GM18868 (cell line): ENCODE measurements at regions not wholly inside any gene's neighbourhood (a gene's known extent, or its start where the extent isn't known, plus 50 kb on each side); places are given as distances from the start of the nearest gene placed in this dataset.

Source experiments
- ATAC-seq: cut with Tn5 transposase; IDR thresholded peaks from one replicate; pipeline ENCODE4 v1.9.1; 2021; ENCODE audit warnings: mild to moderate bottlenecking, moderate library complexity; ENCODE audit not compliant: unreplicated experiment

- ATAC-seq: peak; percentile 87
Observed at GRCh38 chr5:100479079-100479688, 56.0 kb upstream of the FAM174A start.

- ATAC-seq: no peak
Observed at GRCh38 chr5:100472091-100472490, 63.1 kb upstream of the FAM174A start.

- ATAC-seq: peak; percentile 94
Observed at GRCh38 chr5:100469767-100470166, 65.4 kb upstream of the FAM174A start.

- no peak for ATAC-seq
Observed at GRCh38 chr5:100464418-100464817, 70.8 kb upstream of the FAM174A start.

GRCh38 chr5:100456615-100457014, 78.6 kb upstream of the FAM174A start:
- ATAC-seq: no peak

- no peak for ATAC-seq
Observed at GRCh38 chr5:100452126-100452525, 83.0 kb upstream of the FAM174A start.

- ATAC-seq: no peak
Observed at GRCh38 chr5:100448111-100448528, 87.1 kb upstream of the FAM174A start.

- no peak for ATAC-seq
Observed at GRCh38 chr5:100446879-100447430, 88.2 kb upstream of the FAM174A start.

GRCh38 chr5:100444961-100445360, 90.2 kb upstream of the FAM174A start:
- peak; percentile 44 for ATAC-seq

- ATAC-seq: no peak
Observed at GRCh38 chr5:100434815-100435214, 100.4 kb upstream of the FAM174A start.

- no peak for ATAC-seq
Observed at GRCh38 chr5:100432741-100433140, 102.4 kb upstream of the FAM174A start.

- peak; percentile 91 for ATAC-seq
Observed at GRCh38 chr5:100430268-100431195, 104.6 kb upstream of the FAM174A start.

GRCh38 chr5:100424787-100425186, 110.4 kb upstream of the FAM174A start:
- ATAC-seq: no peak

GRCh38 chr5:100424017-100424416, 111.2 kb upstream of the FAM174A start:
- no peak for ATAC-seq

- no peak for ATAC-seq
Observed at GRCh38 chr5:100423330-100423729, 111.8 kb upstream of the FAM174A start.

- ATAC-seq: no peak
Observed at GRCh38 chr5:100421360-100421759, 113.8 kb upstream of the FAM174A start.

GRCh38 chr5:100418231-100418630, 116.9 kb upstream of the FAM174A start:
- no peak for ATAC-seq

- no peak for ATAC-seq
Observed at GRCh38 chr5:100409660-100410151, 125.5 kb upstream of the FAM174A start.

GRCh38 chr5:100407053-100407452, 128.1 kb upstream of the FAM174A start:
- peak; percentile 42 for ATAC-seq

- no peak for ATAC-seq
Observed at GRCh38 chr5:100406640-100407039, 128.5 kb upstream of the FAM174A start.

- no peak for ATAC-seq
Observed at GRCh38 chr5:100402071-100402470, 133.1 kb upstream of the FAM174A start.

- ATAC-seq: no peak
Observed at GRCh38 chr5:100401149-100401548, 134.0 kb upstream of the FAM174A start.
